ENCODE measurements at regions not wholly inside any gene's neighbourhood (a gene's known extent, or its start where the extent isn't known, plus 50 kb on each side); places are given as distances from the start of the nearest gene placed in this dataset.

GRCh38 chr1:73907051-73907450 lies 290.9 kb downstream of the LRRIQ3 start:
- H4K20me1 ChIP-seq (ENCODE audit: low read depth, low read length) = no peaks in the 10 kb centered on the region
- H3K4me3 ChIP-seq (ENCODE audit: insufficient read depth, low read length, poor library complexity, severe bottlenecking) = no peak overlapping the region
- no peaks in the 10 kb centered on the region for H3K9me3 ChIP-seq (ENCODE audit: insufficient read depth, low read length)
- no peaks in the 10 kb centered on the region for H3F3A ChIP-seq (ENCODE audit: insufficient read depth)
- H3K9ac ChIP-seq (ENCODE audit: low read length) = no peak overlapping the region
- TF ChIP-seq CTCF (IDR thresholded peaks at IDR 0.05; ENCODE audit: insufficient read depth, low read length, poor library complexity, severe bottlenecking) (no peak), EZH2phosphoT487 (conservative IDR thresholded peaks at IDR 0.05; ENCODE audit: low read length) (no peak)
- H3K79me2 ChIP-seq (ENCODE audit: insufficient read depth, low read length) = no peaks in the 10 kb centered on the region
- H3K9me2 ChIP-seq (replicated peaks; ENCODE audit: insufficient read depth, low read length) = no peaks in the 10 kb centered on the region
- H2AFZ ChIP-seq (ENCODE audit: low read depth, low read length, severe bottlenecking) = no peak overlapping the region
- H3K27ac ChIP-seq (ENCODE audit: low read depth, low read length) = no peak overlapping the region
- H3K27me3 ChIP-seq (ENCODE audit: low read length) = no peaks in the 10 kb centered on the region
- no peak overlapping the region for H3K4me2 ChIP-seq (ENCODE audit: low read depth, low read length, poor library complexity, severe bottlenecking)
- H3K36me3 ChIP-seq (ENCODE audit: low read length) = no peaks in the 10 kb centered on the region

GRCh38 chr1:73903092-73903491 lies 294.9 kb downstream of the LRRIQ3 start:
- no peaks in the 10 kb centered on the region for H3K79me2 ChIP-seq (ENCODE audit: insufficient read depth, low read length)
- no peak overlapping the region for H3K27ac ChIP-seq (ENCODE audit: low read depth, low read length)
- no peak for TF ChIP-seq EZH2phosphoT487 (conservative IDR thresholded peaks at IDR 0.05; ENCODE audit: low read length)
- TF ChIP-seq CTCF (IDR thresholded peaks at IDR 0.05; ENCODE audit: insufficient read depth, low read length, poor library complexity, severe bottlenecking) = no peak
- H3K9me3 ChIP-seq (ENCODE audit: insufficient read depth, low read length) = no peaks in the 10 kb centered on the region
- H3K36me3 ChIP-seq (ENCODE audit: low read length) = no peaks in the 10 kb centered on the region
- no peak overlapping the region for H2AFZ ChIP-seq (ENCODE audit: low read depth, low read length, severe bottlenecking)
- no peak overlapping the region for H3K9ac ChIP-seq (ENCODE audit: low read length)
- no peaks in the 10 kb centered on the region for H3K27me3 ChIP-seq (ENCODE audit: low read length)
- H3F3A ChIP-seq (ENCODE audit: insufficient read depth) = no peaks in the 10 kb centered on the region
- H4K20me1 ChIP-seq (ENCODE audit: low read depth, low read length) = no peaks in the 10 kb centered on the region
- H3K4me3 ChIP-seq (ENCODE audit: insufficient read depth, low read length, poor library complexity, severe bottlenecking) = no peak overlapping the region
- no peak overlapping the region for H3K4me2 ChIP-seq (ENCODE audit: low read depth, low read length, poor library complexity, severe bottlenecking)
- no peaks in the 10 kb centered on the region for H3K9me2 ChIP-seq (replicated peaks; ENCODE audit: insufficient read depth, low read length)

GRCh38 chr1:73901738-73902137 lies 296.2 kb downstream of the LRRIQ3 start:
- Histone ChIP-seq H3K9me2 (replicated peaks; ENCODE audit: insufficient read depth, low read length) (no peaks in the 10 kb centered on the region), H3K4me3 (ENCODE audit: insufficient read depth, low read length, poor library complexity, severe bottlenecking) (no peak overlapping the region), H3K79me2 (ENCODE audit: insufficient read depth, low read length) (no peaks in the 10 kb centered on the region), H3F3A (ENCODE audit: insufficient read depth) (no peaks in the 10 kb centered on the region), H4K20me1 (ENCODE audit: low read depth, low read length) (no peaks in the 10 kb centered on the region), H2AFZ (ENCODE audit: low read depth, low read length, severe bottlenecking) (no peak overlapping the region), H3K9ac (ENCODE audit: low read length) (no peak overlapping the region), H3K36me3 (ENCODE audit: low read length) (no peaks in the 10 kb centered on the region), H3K27ac (ENCODE audit: low read depth, low read length) (no peak overlapping the region), H3K27me3 (ENCODE audit: low read length) (no peaks in the 10 kb centered on the region), H3K4me2 (ENCODE audit: low read depth, low read length, poor library complexity, severe bottlenecking) (no peak overlapping the region), H3K9me3 (ENCODE audit: insufficient read depth, low read length) (no peaks in the 10 kb centered on the region)
- TF ChIP-seq EZH2phosphoT487 (conservative IDR thresholded peaks at IDR 0.05; ENCODE audit: low read length) (no peak), CTCF (IDR thresholded peaks at IDR 0.05; ENCODE audit: insufficient read depth, low read length, poor library complexity, severe bottlenecking) (no peak)
